Sigmoid colon (tissue), 6 donors: ENCODE measurements at regions not wholly inside any gene's neighbourhood (a gene's known extent, or its start where the extent isn't known, plus 50 kb on each side); places are given as distances from the start of the nearest gene placed in this dataset.

Experiments
- DNase-seq: peaks from one replicate; pipeline ENCODE4 v3.0.0-alpha.2; 2019
- H3K27ac ChIP-seq, 4 donors: fragments of 200-600 bp; sonication (generic); one replicate each; pipeline ENCODE4 v1.5.1; 2016 to 2019; ENCODE audit warnings: mild to moderate bottlenecking in 1 of 4
- H3K27me3 ChIP-seq, 3 donors: fragments of 200-600 bp; sonication (generic); one replicate each; pipeline ENCODE4 v1.5.1; 2019; ENCODE audit warnings: mild to moderate bottlenecking in 1 of 3
- H3K36me3 ChIP-seq, 4 donors: fragments of 200-600 bp; sonication (generic); one replicate each; pipeline ENCODE4 v1.5.1; 2016 to 2019
- H3K4me1 ChIP-seq, 4 donors: fragments of 200-600 bp; sonication (generic); one replicate each; pipeline ENCODE4 v1.5.1; 2017 to 2019
- H3K4me3 ChIP-seq, 4 donors: fragments of 200-600 bp; sonication (generic); one replicate each; pipeline ENCODE4 v1.5.1; 2017 to 2019; ENCODE audit warnings: mild to moderate bottlenecking in 2 of 4, moderate library complexity in 1 of 4
- H3K9me3 ChIP-seq, 4 donors: fragments of 200-600 bp in 3 of 4; sonication (generic) in 3 of 4; one replicate each; pipeline versions ENCODE4 v1.5.1 to v1.6.1; 2013 to 2019
- CTCF ChIP-seq, 4 experiments: fragments of 450-650 bp in 3 of 4; fragments of 200-600 bp in 1 of 4; IDR thresholded peaks; one replicate each; pipeline ENCODE4 v1.5.1; 2016 to 2019; ENCODE audit warnings: antibody characterized with exemption in 4 of 4, mild to moderate bottlenecking in 3 of 4, moderate library complexity in 2 of 4
- EP300 ChIP-seq, 4 donors: sonication (generic); formaldehyde crosslinking; IDR thresholded peaks; one replicate each; pipeline ENCODE4 v1.6.1; 2017; ENCODE audit warnings: antibody characterized with exemption in 4 of 4
- POLR2A ChIP-seq, 2 donors: fragments of 450-650 bp; IDR thresholded peaks; one replicate each; pipeline ENCODE4 v1.6.1; 2016; ENCODE audit warnings: antibody characterized with exemption in 2 of 2, mild to moderate bottlenecking in 2 of 2, moderate library complexity in 2 of 2
- POLR2AphosphoS5 ChIP-seq, 4 donors: sonication (generic); formaldehyde crosslinking; IDR thresholded peaks; one replicate each; pipeline ENCODE4 v1.6.1; 2017; ENCODE audit warnings: antibody characterized with exemption in 4 of 4
- WGBS, 2 donors: extraction: QIAGEN DNeasy Blood & Tissue Kit; methylation state at CpG; one replicate each; pipeline ENCODE4 v1.1.7; 2013; 5-methylcytosine and 5-hydroxymethylcytosine counted together
- intact Hi-C: fragments of 100-400 bp; cut with DNase I; formaldehyde crosslinking; loops from one replicate; pipeline ENCODE4 v1.15.1; 2023
- donor health status: healthy with polysubstance abuse.
- donor health status: healthy.

GRCh38 chr3:146953511-146953981 is 348.4 kb upstream of the PLSCR5 start:
- no peaks in the 10 kb centered on the region for H3K27me3 ChIP-seq
- intact Hi-C loops = no loop called here
- WGBS, 2 donors = 61 to 76% methylated on average over 3 of the region's 3 CpGs

GRCh38 chr3:146948985-146949384 is 343.8 kb upstream of the PLSCR5 start:
- Histone ChIP-seq H3K4me3 (no peak overlapping the region), H3K27ac (no peak overlapping the region), H3K9me3 (no peaks in the 10 kb centered on the region), H3K27me3 (no peaks in the 10 kb centered on the region), H3K36me3 (no peaks in the 10 kb centered on the region), H3K4me1 (no peaks in the 10 kb centered on the region)
- intact Hi-C loops = no loop called here
- DNase-seq = no peak
- whole genome bisulfite sequencing, 2 donors = 90 to 91% methylated on average over 8 of the region's 8 CpGs
- no peak for TF ChIP-seq CTCF (IDR thresholded peaks at IDR 0.05)
- no peak for TF ChIP-seq EP300 (IDR thresholded peaks at IDR 0.05)
- no peak for TF ChIP-seq POLR2AphosphoS5 (IDR thresholded peaks at IDR 0.05)
- TF ChIP-seq POLR2A (IDR thresholded peaks at IDR 0.05) = no peak

More at GRCh38 chr3:146953511-146953981, 348.4 kb upstream of the PLSCR5 start:
- Histone ChIP-seq H3K4me3 (no peak overlapping the region), H3K36me3 (no peaks in the 10 kb centered on the region), H3K27ac (no peak overlapping the region), H3K9me3 (no peaks in the 10 kb centered on the region), H3K4me1 (no peaks in the 10 kb centered on the region)
- no peak for DNase-seq
- TF ChIP-seq CTCF (IDR thresholded peaks at IDR 0.05) = no peak
- TF ChIP-seq POLR2A (IDR thresholded peaks at IDR 0.05) = no peak

- Histone ChIP-seq H3K4me3 (no peak overlapping the region), H3K27me3 (no peaks in the 10 kb centered on the region), H3K9me3 (no peaks in the 10 kb centered on the region), H3K27ac (no peak overlapping the region), H3K36me3 (no peaks in the 10 kb centered on the region), H3K4me1 (no peaks in the 10 kb centered on the region)
- intact Hi-C loops = no loop called here
- TF ChIP-seq EP300 (IDR thresholded peaks at IDR 0.05) = no peak
- DNase-seq = no peak
- 46% methylated on average over 1 of the region's 1 CpG for WGBS, 2 donors
These were observed 343.0 kb upstream of the PLSCR5 start for GRCh38 chr3:146948186-146948585.

GRCh38 chr3:146929696-146930095 is 324.6 kb upstream of the PLSCR5 start:
- no peak for DNase-seq
- Histone ChIP-seq H3K27me3 (no peaks in the 10 kb centered on the region), H3K9me3 (no peaks in the 10 kb centered on the region), H3K4me3 (no peak overlapping the region), H3K4me1 (no peaks in the 10 kb centered on the region), H3K27ac (no peak overlapping the region), H3K36me3 (no peaks in the 10 kb centered on the region)
- TF ChIP-seq CTCF (IDR thresholded peaks at IDR 0.05) = no peak
- no peak for TF ChIP-seq POLR2AphosphoS5 (IDR thresholded peaks at IDR 0.05)
- TF ChIP-seq EP300 (IDR thresholded peaks at IDR 0.05) = no peak
- no peak for TF ChIP-seq POLR2A (IDR thresholded peaks at IDR 0.05)
- 56 to 63% methylated on average over 1 of the region's 1 CpG for WGBS, 2 donors
- intact Hi-C loops = no loop called here

- intact Hi-C loops = no loop called here
- no peaks in the 10 kb centered on the region for H3K36me3 ChIP-seq
- no peak for DNase-seq
- WGBS, 2 donors = 69 to 80% methylated on average over 7 of the region's 7 CpGs
- H3K27me3 ChIP-seq = no peaks in the 10 kb centered on the region
- no peak overlapping the region for H3K4me3 ChIP-seq
- no peaks in the 10 kb centered on the region for H3K4me1 ChIP-seq
- TF ChIP-seq POLR2AphosphoS5 (IDR thresholded peaks at IDR 0.05) (no peak), POLR2A (IDR thresholded peaks at IDR 0.05) (no peak), CTCF (IDR thresholded peaks at IDR 0.05) (no peak), EP300 (IDR thresholded peaks at IDR 0.05) (no peak)
- no peak overlapping the region for H3K27ac ChIP-seq
- H3K9me3 ChIP-seq = no peaks in the 10 kb centered on the region
These were observed 323.4 kb upstream of the PLSCR5 start for GRCh38 chr3:146928421-146929059.
